WERI-Rb-1 (cell line): ENCODE measurements at regions not wholly inside any gene's neighbourhood (a gene's known extent, or its start where the extent isn't known, plus 50 kb on each side); places are given as distances from the start of the nearest gene placed in this dataset.

Source experiments
- DNase-seq: peaks from one replicate; pipeline ENCODE4 v3.0.0-alpha.2; 2020
- H3K27ac ChIP-seq: fragments of 250-450 bp; sonication (Bioruptor Pico); 2 replicates; pipeline ENCODE4 v1.5.1; 2020; ENCODE audit warnings: mild to moderate bottlenecking, moderate library complexity
- H3K27me3 ChIP-seq: fragments of 250-450 bp; sonication (Bioruptor Pico); 2 replicates; pipeline ENCODE4 v1.5.1; 2021; ENCODE audit warnings: mild to moderate bottlenecking, low read depth, moderate library complexity; ENCODE audit not compliant: insufficient read depth, severe bottlenecking
- H3K36me3 ChIP-seq: fragments of 250-450 bp; sonication (Bioruptor Pico); 2 replicates; pipeline ENCODE4 v1.5.1; 2020; ENCODE audit warnings: mild to moderate bottlenecking, moderate library complexity
- H3K4me3 ChIP-seq: 2 replicates; pipeline ENCODE4 v1.5.1; 2011; ENCODE audit warnings: low read depth, mild to moderate bottlenecking, control low read depth, low read length
- H3K9me3 ChIP-seq: fragments of 250-450 bp; sonication (Bioruptor Pico); 2 replicates; pipeline ENCODE4 v1.5.1; 2021; ENCODE audit warnings: mild to moderate bottlenecking, moderate library complexity; ENCODE audit not compliant: severe bottlenecking
- CTCF ChIP-seq: IDR thresholded peaks from 2 replicates; pipeline ENCODE4 v1.5.1; 2011; ENCODE audit warnings: low read depth, mild to moderate bottlenecking, control low read depth, inconsistent platforms, low read length

GRCh38 chr5:36355516-36355915, 53.8 kb upstream of the RANBP3L start:
- DNase-seq = no peak
- no peak for TF ChIP-seq CTCF
- H3K36me3 ChIP-seq = no peaks in the 10 kb centered on the region
- H3K27me3 ChIP-seq = no peaks in the 10 kb centered on the region
- no peaks in the 10 kb centered on the region for H3K9me3 ChIP-seq
- H3K4me3 ChIP-seq = no peak overlapping the region
- no peak overlapping the region for H3K27ac ChIP-seq

- Histone ChIP-seq H3K27ac (no peak overlapping the region), H3K27me3 (no peaks in the 10 kb centered on the region), H3K9me3 (no peaks in the 10 kb centered on the region), H3K36me3 (no peaks in the 10 kb centered on the region), H3K4me3 (no peak overlapping the region)
- no peak for TF ChIP-seq CTCF
- no peak for DNase-seq
These were observed 55.2 kb upstream of the RANBP3L start for GRCh38 chr5:36356915-36357314.

- TF ChIP-seq CTCF = no peak
- H3K27me3 ChIP-seq = no peaks in the 10 kb centered on the region
- H3K36me3 ChIP-seq = no peaks in the 10 kb centered on the region
- no peak for DNase-seq
- H3K4me3 ChIP-seq = no peak overlapping the region
- H3K9me3 ChIP-seq = no peaks in the 10 kb centered on the region
- H3K27ac ChIP-seq = no peak overlapping the region
These were observed 55.8 kb upstream of the RANBP3L start for GRCh38 chr5:36357391-36357975.

GRCh38 chr5:36359267-36359666, 57.6 kb upstream of the RANBP3L start:
- Histone ChIP-seq H3K27me3 (no peaks in the 10 kb centered on the region), H3K9me3 (no peaks in the 10 kb centered on the region), H3K4me3 (no peak overlapping the region), H3K27ac (no peak overlapping the region), H3K36me3 (no peaks in the 10 kb centered on the region)
- DNase-seq = no peak
- TF ChIP-seq CTCF = no peak

GRCh38 chr5:36360307-36360706, 58.6 kb upstream of the RANBP3L start:
- no peak for DNase-seq
- Histone ChIP-seq H3K36me3 (no peaks in the 10 kb centered on the region), H3K27me3 (no peaks in the 10 kb centered on the region), H3K4me3 (no peak overlapping the region), H3K27ac (no peak overlapping the region), H3K9me3 (no peaks in the 10 kb centered on the region)
- no peak for TF ChIP-seq CTCF

GRCh38 chr5:36363101-36363500, 61.4 kb upstream of the RANBP3L start:
- no peak overlapping the region for H3K4me3 ChIP-seq
- no peak for DNase-seq
- TF ChIP-seq CTCF = no peak

More at GRCh38 chr5:36363101-36363500, 61.4 kb upstream of the RANBP3L start:
- no peaks in the 10 kb centered on the region for H3K27me3 ChIP-seq
- H3K36me3 ChIP-seq = no peaks in the 10 kb centered on the region
- H3K9me3 ChIP-seq = no peaks in the 10 kb centered on the region
- no peak overlapping the region for H3K27ac ChIP-seq
